H1 (cell line): ENCODE measurements at regions not wholly inside any gene's neighbourhood (a gene's known extent, or its start where the extent isn't known, plus 50 kb on each side); places are given as distances from the start of the nearest gene placed in this dataset.

Experiments used
- CTCF ChIA-PET: fragments of 300-600 bp; sonication (Branson Sonifier 250); formaldehyde crosslinking; loops from one replicate; lab custom pipeline; 2021; ENCODE audit not compliant: partially characterized antibody; lab: Charles Lee
- POLR2A ChIA-PET: fragments of 300-600 bp; sonication (Branson Sonifier 250); formaldehyde crosslinking; loops from one replicate; lab custom pipeline; 2021; ENCODE audit warnings: inconsistent platforms; ENCODE audit not compliant: partially characterized antibody; lab: Charles Lee
- DNase-seq, 2 experiments: peaks; one replicate each; pipeline versions ENCODE4 v3.0.0 to v3.0.0-alpha.2; 2010 to 2022; ENCODE audit warnings: low spot score in 2 of 2, low read depth in 1 of 2, mixed read lengths in 1 of 2
- FAIRE-seq: peaks from 2 replicates; lab custom pipeline; 2011; peaks lifted over from hg19 to GRCh38; lab: Jason Lieb, UNC
- H2AFZ ChIP-seq: 2 replicates; pipeline ENCODE4 v1.8.1; 2012; ENCODE audit warnings: low read length, inconsistent platforms
- H2AK5ac ChIP-seq: 2 replicates; pipeline ENCODE4 v1.6.1; 2013; ENCODE audit warnings: low read depth, low read length
- H2BK120ac ChIP-seq: replicated peaks from 2 replicates; pipeline ENCODE3; 2013; ENCODE audit warnings: low read depth, low read length, inconsistent platforms
- H2BK12ac ChIP-seq: 2 replicates; pipeline ENCODE4 v1.6.1; 2013; ENCODE audit warnings: low read depth, low read length
- H2BK15ac ChIP-seq: 2 replicates; pipeline ENCODE4 v1.6.1; 2013; ENCODE audit warnings: low read length
- H2BK20ac ChIP-seq: 2 replicates; pipeline ENCODE4 v1.6.1; 2013; ENCODE audit warnings: low read length
- H2BK5ac ChIP-seq: 2 replicates; pipeline ENCODE4 v1.6.1; 2013; ENCODE audit warnings: low read depth, low read length
- H3K14ac ChIP-seq: 2 replicates; pipeline ENCODE4 v1.6.1; 2013; ENCODE audit warnings: inconsistent platforms; ENCODE audit not compliant: insufficient read length
- H3K18ac ChIP-seq: 2 replicates; pipeline ENCODE4 v1.6.1; 2013; ENCODE audit warnings: low read length; ENCODE audit errors: extremely low read depth
- H3K23ac ChIP-seq: 2 replicates; pipeline ENCODE4 v1.6.1; 2013; ENCODE audit warnings: inconsistent platforms; ENCODE audit not compliant: insufficient read length
- H3K23me2 ChIP-seq: 2 replicates; pipeline ENCODE4 v1.6.1; 2013; ENCODE audit warnings: low read depth, low read length
- H3K27ac ChIP-seq: 2 replicates; pipeline ENCODE4 v1.6.1; 2011; ENCODE audit warnings: low read depth, low read length, inconsistent platforms
- H3K27me3 ChIP-seq, 4 experiments: replicated peaks in 1 of 4; 1 replicate in 1 of 4; 2 replicates in 3 of 4; pipeline versions ENCODE4 v1.6.1 to v1.8.1; 2011 to 2013; ENCODE audit warnings: low read length in 3 of 4, mild to moderate bottlenecking in 3 of 4, inconsistent platforms in 2 of 4, mixed read lengths in 2 of 4, moderate library complexity in 1 of 4; ENCODE audit not compliant: control insufficient read depth in 3 of 4, insufficient read depth in 3 of 4; ENCODE audit errors: extremely low read depth in 1 of 4
- H3K36me3 ChIP-seq, 4 experiments: 2 replicates each; pipeline versions ENCODE4 v1.6.1 to v1.8.1; 2011 to 2013; ENCODE audit warnings: mild to moderate bottlenecking in 4 of 4, low read length in 3 of 4, moderate library complexity in 2 of 4, control low read depth in 1 of 4, inconsistent platforms in 1 of 4; ENCODE audit not compliant: insufficient read depth in 4 of 4, control insufficient read depth in 2 of 4
- H3K4ac ChIP-seq: replicated peaks from 2 replicates; pipeline ENCODE3; 2013; ENCODE audit warnings: low read length, low read depth, mixed read lengths, inconsistent platforms; ENCODE audit not compliant: insufficient read length
- H3K4me1 ChIP-seq, 4 experiments: replicated peaks in 1 of 4; 1 replicate in 1 of 4; 2 replicates in 3 of 4; pipeline versions ENCODE4 v1.6.1 to v1.8.1; 2011 to 2013; ENCODE audit warnings: low read length in 3 of 4, inconsistent platforms in 2 of 4, mixed read lengths in 1 of 4; ENCODE audit not compliant: insufficient read depth in 4 of 4, control insufficient read depth in 3 of 4
- H3K4me2 ChIP-seq, 2 experiments: 2 replicates each; pipeline versions ENCODE4 v1.6.1 to v1.8.1; 2011 to 2013; ENCODE audit warnings: low read depth in 2 of 2, low read length in 2 of 2, control low read depth in 1 of 2, inconsistent platforms in 1 of 2, mild to moderate bottlenecking in 1 of 2; ENCODE audit not compliant: insufficient read depth in 1 of 2
- H3K4me3 ChIP-seq, 4 experiments: fragments of 200-600, 300-600 bp in 1 of 4; sonication (generic), shearing (Covaris generic), sonication (Bioruptor Twin) in 1 of 4; 2 replicates each; pipeline versions ENCODE4 v1.5.1 to v1.8.1; 2011 to 2016; ENCODE audit warnings: low read length in 4 of 4, low read depth in 3 of 4, control low read depth in 2 of 4, inconsistent platforms in 2 of 4, mild to moderate bottlenecking in 2 of 4, mixed read lengths in 1 of 4, moderate library complexity in 1 of 4; ENCODE audit not compliant: insufficient read depth in 2 of 4; ENCODE audit errors: extremely low read depth in 1 of 4
- H3K56ac ChIP-seq: replicated peaks from 2 replicates; pipeline ENCODE3; 2013; ENCODE audit warnings: low read depth, mild to moderate bottlenecking, mixed read lengths, low read length, inconsistent platforms; ENCODE audit not compliant: insufficient read length
- H3K79me1 ChIP-seq: 2 replicates; pipeline ENCODE4 v1.6.1; 2013; ENCODE audit warnings: low read depth, low read length, control low read depth
- H3K79me2 ChIP-seq, 2 experiments: 2 replicates each; pipeline versions ENCODE4 v1.6.1 to v1.8.1; 2012 to 2013; ENCODE audit warnings: low read length in 2 of 2, mild to moderate bottlenecking in 2 of 2, inconsistent platforms in 1 of 2; ENCODE audit not compliant: insufficient read depth in 2 of 2, control insufficient read depth in 1 of 2
- H3K9ac ChIP-seq, 4 experiments: replicated peaks in 1 of 4; 1 replicate in 1 of 4; 2 replicates in 3 of 4; pipeline versions ENCODE4 v1.6.1 to v1.8.1; 2011 to 2013; ENCODE audit warnings: low read depth in 3 of 4, low read length in 3 of 4, control low read depth in 2 of 4, mild to moderate bottlenecking in 2 of 4, moderate library complexity in 2 of 4, inconsistent platforms in 1 of 4; ENCODE audit errors: extremely low read depth in 1 of 4
- H3K9me3 ChIP-seq, 2 experiments: 2 replicates each; pipeline versions ENCODE4 v1.6.1 to v1.8.1; 2012 to 2013; ENCODE audit warnings: mild to moderate bottlenecking in 2 of 2, moderate library complexity in 2 of 2, control low read depth in 1 of 2, inconsistent platforms in 1 of 2, low read depth in 1 of 2, low read length in 1 of 2, mixed read lengths in 1 of 2; ENCODE audit not compliant: insufficient read depth in 2 of 2
- H4K20me1 ChIP-seq, 2 experiments: replicated peaks in 1 of 2; 2 replicates each; pipeline versions ENCODE3 to v1.8.1; 2011 to 2013; ENCODE audit warnings: inconsistent platforms in 2 of 2, low read length in 2 of 2, mild to moderate bottlenecking in 1 of 2; ENCODE audit not compliant: insufficient read depth in 2 of 2, control insufficient read depth in 1 of 2
- H4K5ac ChIP-seq: 2 replicates; pipeline ENCODE4 v1.6.1; 2013; ENCODE audit warnings: low read length, low read depth, mixed read lengths, inconsistent platforms; ENCODE audit not compliant: insufficient read length
- H4K8ac ChIP-seq: 2 replicates; pipeline ENCODE4 v1.8.0; 2013; ENCODE audit warnings: mild to moderate bottlenecking, moderate library complexity, low read length, inconsistent platforms; ENCODE audit not compliant: insufficient read depth; ENCODE audit errors: extremely low read depth
- H4K91ac ChIP-seq: replicated peaks from 2 replicates; pipeline ENCODE3; 2013; ENCODE audit warnings: low read length, mixed read lengths, inconsistent platforms; ENCODE audit not compliant: insufficient read length
- BACH1 ChIP-seq: IDR thresholded peaks from 2 replicates; pipeline ENCODE4 v1.6.1; 2012; ENCODE audit warnings: low read length, improper control_type of control experiment
- BCL11A ChIP-seq, 2 experiments: IDR thresholded peaks; one replicate each; pipeline ENCODE4 v1.6.1; 2011; ENCODE audit warnings: low read depth in 2 of 2, low read length in 2 of 2, mild to moderate bottlenecking in 2 of 2
- CBX5 ChIP-seq: fragments of 300-800, 300-1000 bp; sonication (generic); IDR thresholded peaks from 2 replicates; pipeline ENCODE4 v1.7.1; 2016; ENCODE audit warnings: antibody characterized with exemption, low read length, low read depth
- CBX8 ChIP-seq: fragments of 300-800, 300-1000 bp; sonication (generic); IDR thresholded peaks from 2 replicates; pipeline ENCODE4 v1.7.1; 2016; ENCODE audit warnings: low read depth, low read length, borderline replicate concordance
- CTBP2 ChIP-seq: IDR thresholded peaks from 2 replicates; pipeline ENCODE4 v1.7.0; 2011; ENCODE audit warnings: borderline replicate concordance, mild to moderate bottlenecking, moderate library complexity, mixed read lengths, low read length; ENCODE audit not compliant: insufficient read depth, insufficient read length
- CTCF ChIP-seq, 3 experiments: IDR thresholded peaks; 1 replicate in 2 of 3; 2 replicates in 1 of 3; pipeline versions ENCODE4 v1.5.1 to v1.6.1; 2011; ENCODE audit warnings: low read length in 3 of 3, mild to moderate bottlenecking in 3 of 3, inconsistent platforms in 2 of 3, low read depth in 1 of 3, moderate library complexity in 1 of 3; ENCODE audit not compliant: insufficient read depth in 1 of 3; ENCODE audit errors: control extremely low read depth in 1 of 3
- HDAC2 ChIP-seq, 2 experiments: fragments of 300-600 bp in 1 of 2; sonication (generic) in 1 of 2; IDR thresholded peaks; 2 replicates each; pipeline ENCODE4 v1.6.1; 2011 to 2012; ENCODE audit warnings: low read depth in 2 of 2, low read length in 2 of 2, mild to moderate bottlenecking in 2 of 2, moderate library complexity in 2 of 2, borderline replicate concordance in 1 of 2, inconsistent platforms in 1 of 2
- POLR2AphosphoS5 ChIP-seq: IDR thresholded peaks from 2 replicates; pipeline ENCODE4 v1.6.1; 2011; ENCODE audit warnings: low read depth, low read length
- POU5F1 ChIP-seq: IDR thresholded peaks from 2 replicates; pipeline ENCODE4 v1.6.1; 2011; ENCODE audit warnings: low read depth, mild to moderate bottlenecking, low read length, moderate library complexity
- RFX5 ChIP-seq: IDR thresholded peaks from 2 replicates; pipeline ENCODE4 v1.6.1; 2011; ENCODE audit warnings: low read depth, low read length, improper control_type of control experiment, borderline replicate concordance
- RXRA ChIP-seq: IDR thresholded peaks from 2 replicates; pipeline ENCODE4 v1.6.1; 2011; ENCODE audit warnings: low read depth, mild to moderate bottlenecking, low read length, moderate library complexity; ENCODE audit not compliant: insufficient read depth
- SIN3A ChIP-seq, 2 experiments: IDR thresholded peaks in 1 of 2; conservative IDR thresholded peaks in 1 of 2; 2 replicates each; pipeline ENCODE4 v1.6.1; 2011 to 2012; ENCODE audit warnings: low read length in 2 of 2, improper control_type of control experiment in 1 of 2, low read depth in 1 of 2, mild to moderate bottlenecking in 1 of 2
- SP4 ChIP-seq: IDR thresholded peaks from 2 replicates; pipeline ENCODE4 v1.6.1; 2012; ENCODE audit warnings: low read length, inconsistent platforms

GRCh38 chr7:91526404-91526803 lies 262.2 kb downstream of the FZD1 start:
- no peak overlapping the region for H3K4me3 ChIP-seq
- H3K36me3 ChIP-seq, result no peaks in the 10 kb centered on the region
- H4K8ac ChIP-seq, result no peak overlapping the region
- H3K27ac ChIP-seq, result no peak overlapping the region
- ChIA-PET POLR2A (no interaction called here), CTCF (interaction anchor here (1.5 kb wide), 1 partner anchor 12 kb away, joined by 3 read pairs; no protein-coding TSS in a partner anchor)
- H2BK120ac ChIP-seq, result no peak overlapping the region
- H2BK5ac ChIP-seq, result no peak overlapping the region
- no peaks in the 10 kb centered on the region for H3K23me2 ChIP-seq
- H3K4ac ChIP-seq, result no peak overlapping the region
- no peak overlapping the region for H3K23ac ChIP-seq
- H2BK20ac ChIP-seq, result no peak overlapping the region
- H3K79me1 ChIP-seq, result no peaks in the 10 kb centered on the region
- no peak overlapping the region for H3K9ac ChIP-seq
- FAIRE-seq, result no peak
- H4K91ac ChIP-seq, result no peak overlapping the region
- H2BK12ac ChIP-seq, result no peak overlapping the region
- H2AK5ac ChIP-seq, result no peak overlapping the region
- no peak overlapping the region for H3K4me2 ChIP-seq
- no peaks in the 10 kb centered on the region for H4K20me1 ChIP-seq
- H4K5ac ChIP-seq, result no peak overlapping the region
- H3K27me3 ChIP-seq, result no peaks in the 10 kb centered on the region
- no peaks in the 10 kb centered on the region for H3K9me3 ChIP-seq
- no peak for DNase-seq
- no peak overlapping the region for H3K14ac ChIP-seq
- no peak overlapping the region for H2AFZ ChIP-seq
- no peaks in the 10 kb centered on the region for H3K79me2 ChIP-seq
- TF ChIP-seq RFX5 (no peak), SP4 (no peak), HDAC2 (IDR thresholded peaks at IDR 0.05; ENCODE audit: borderline replicate concordance in 1 of 2, low read depth in 2 of 2, low read length in 2 of 2) (no peak), RXRA (no peak), POLR2AphosphoS5 (no peak), CTBP2 (no peak), CBX8 (no peak), BACH1 (no peak), CTCF (IDR thresholded peaks at IDR 0.05; ENCODE audit: control extremely low read depth in 1 of 3, insufficient read depth in 1 of 3, low read depth in 1 of 3, low read length in 3 of 3) (no peak), SIN3A (conservative IDR thresholded peaks at IDR 0.05 in 1 of 2, IDR thresholded peaks at IDR 0.05 in 1 of 2; ENCODE audit: low read depth in 1 of 2, low read length in 2 of 2) (no peak), POU5F1 (no peak), BCL11A (IDR thresholded peaks at IDR 0.05; ENCODE audit: low read depth in 2 of 2, low read length in 2 of 2) (no peak), CBX5 (no peak)
- TF ChIP-seq, all 59 proteins: peak for 0
- no peak overlapping the region for H3K56ac ChIP-seq
- no peaks in the 10 kb centered on the region for H3K4me1 ChIP-seq
- H2BK15ac ChIP-seq, result no peak overlapping the region
- no peak overlapping the region for H3K18ac ChIP-seq
